ENCODE measurements at regions not wholly inside any gene's neighbourhood (a gene's known extent, or its start where the extent isn't known, plus 50 kb on each side); places are given as distances from the start of the nearest gene placed in this dataset.

GRCh38 chr16:16790597-16790996 is 411.7 kb downstream of the NPIPA7 start:
- Histone ChIP-seq H3K36me3 (ENCODE audit: control insufficient read depth in 2 of 2, insufficient read depth in 1 of 2, low read length in 2 of 2) (no peaks in the 10 kb centered on the region), H3K27ac (ENCODE audit: extremely low read depth, low read depth, low read length) (no peak overlapping the region), H3K4me3 (ENCODE audit: low read depth, low read length) (no peak overlapping the region), H3K9me3 (ENCODE audit: control insufficient read depth, insufficient read depth, low read depth, low read length) (no peaks in the 10 kb centered on the region), H3K4me1 (ENCODE audit: control insufficient read depth, insufficient read depth, low read length) (no peaks in the 10 kb centered on the region)
- CTCF ChIA-PET: interaction anchor here (0.5 kb wide), 1 partner anchor 122 kb away, joined by 3 read pairs; no protein-coding TSS in a partner anchor
- POLR2A ChIA-PET: no interaction called here
- TF ChIP-seq ZNF121 (tag by site-specific recombination; IDR thresholded peaks at IDR 0.05) (no peak), ZSCAN4 (tag by site-specific recombination; IDR thresholded peaks at IDR 0.05) (no peak), ZBTB10 (tag by site-specific recombination; IDR thresholded peaks at IDR 0.05) (no peak), ZNF610 (tag by site-specific recombination; IDR thresholded peaks at IDR 0.05; ENCODE audit: borderline replicate concordance) (no peak), ZNF510 (tag by site-specific recombination; IDR thresholded peaks at IDR 0.05; ENCODE audit: insufficient replicate concordance) (no peak), ZNF639 (tag by site-specific recombination; IDR thresholded peaks at IDR 0.05) (no peak), ZNF530 (tag by site-specific recombination; IDR thresholded peaks at IDR 0.05; ENCODE audit: low read depth) (no peak), ZNF112 (tag by site-specific recombination; IDR thresholded peaks at IDR 0.05) (no peak), ZNF223 (tag by site-specific recombination; IDR thresholded peaks at IDR 0.05) (no peak)
- TF ChIP-seq, protein P1, sequence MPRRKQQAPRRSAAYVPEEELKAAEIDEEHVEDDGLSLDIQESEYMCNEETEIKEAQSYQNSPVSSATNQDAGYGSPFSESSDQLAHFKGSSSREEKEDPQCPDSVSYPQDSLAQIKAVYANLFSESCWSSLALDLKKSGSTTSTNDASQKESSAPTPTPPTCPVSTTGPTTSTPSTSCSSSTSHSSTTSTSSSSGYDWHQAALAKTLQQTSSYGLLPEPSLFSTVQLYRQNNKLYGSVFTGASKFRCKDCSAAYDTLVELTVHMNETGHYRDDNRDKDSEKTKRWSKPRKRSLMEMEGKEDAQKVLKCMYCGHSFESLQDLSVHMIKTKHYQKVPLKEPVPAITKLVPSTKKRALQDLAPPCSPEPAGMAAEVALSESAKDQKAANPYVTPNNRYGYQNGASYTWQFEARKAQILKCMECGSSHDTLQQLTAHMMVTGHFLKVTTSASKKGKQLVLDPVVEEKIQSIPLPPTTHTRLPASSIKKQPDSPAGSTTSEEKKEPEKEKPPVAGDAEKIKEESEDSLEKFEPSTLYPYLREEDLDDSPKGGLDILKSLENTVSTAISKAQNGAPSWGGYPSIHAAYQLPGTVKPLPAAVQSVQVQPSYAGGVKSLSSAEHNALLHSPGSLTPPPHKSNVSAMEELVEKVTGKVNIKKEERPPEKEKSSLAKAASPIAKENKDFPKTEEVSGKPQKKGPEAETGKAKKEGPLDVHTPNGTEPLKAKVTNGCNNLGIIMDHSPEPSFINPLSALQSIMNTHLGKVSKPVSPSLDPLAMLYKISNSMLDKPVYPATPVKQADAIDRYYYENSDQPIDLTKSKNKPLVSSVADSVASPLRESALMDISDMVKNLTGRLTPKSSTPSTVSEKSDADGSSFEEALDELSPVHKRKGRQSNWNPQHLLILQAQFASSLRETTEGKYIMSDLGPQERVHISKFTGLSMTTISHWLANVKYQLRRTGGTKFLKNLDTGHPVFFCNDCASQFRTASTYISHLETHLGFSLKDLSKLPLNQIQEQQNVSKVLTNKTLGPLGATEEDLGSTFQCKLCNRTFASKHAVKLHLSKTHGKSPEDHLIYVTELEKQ (tag by site-specific recombination; IDR thresholded peaks at IDR 0.05; ENCODE audit: borderline replicate concordance): no peak
- TF ChIP-seq, protein P2, sequence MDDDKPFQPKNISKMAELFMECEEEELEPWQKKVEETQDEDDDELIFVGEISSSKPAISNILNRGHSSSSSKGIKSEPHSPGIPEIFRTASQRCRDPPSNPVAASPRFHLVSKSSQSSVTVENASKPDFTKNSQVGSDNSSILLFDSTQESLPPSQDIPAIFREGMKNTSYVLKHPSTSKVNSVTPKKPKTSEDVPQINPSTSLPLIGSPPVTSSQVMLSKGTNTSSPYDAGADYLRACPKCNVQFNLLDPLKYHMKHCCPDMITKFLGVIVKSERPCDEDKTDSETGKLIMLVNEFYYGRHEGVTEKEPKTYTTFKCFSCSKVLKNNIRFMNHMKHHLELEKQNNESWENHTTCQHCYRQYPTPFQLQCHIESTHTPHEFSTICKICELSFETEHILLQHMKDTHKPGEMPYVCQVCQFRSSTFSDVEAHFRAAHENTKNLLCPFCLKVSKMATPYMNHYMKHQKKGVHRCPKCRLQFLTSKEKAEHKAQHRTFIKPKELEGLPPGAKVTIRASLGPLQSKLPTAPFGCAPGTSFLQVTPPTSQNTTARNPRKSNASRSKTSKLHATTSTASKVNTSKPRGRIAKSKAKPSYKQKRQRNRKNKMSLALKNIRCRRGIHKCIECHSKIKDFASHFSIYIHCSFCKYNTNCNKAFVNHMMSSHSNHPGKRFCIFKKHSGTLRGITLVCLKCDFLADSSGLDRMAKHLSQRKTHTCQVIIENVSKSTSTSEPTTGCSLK (tag by site-specific recombination; IDR thresholded peaks at IDR 0.05): no peak
- TF ChIP-seq, protein P3, sequence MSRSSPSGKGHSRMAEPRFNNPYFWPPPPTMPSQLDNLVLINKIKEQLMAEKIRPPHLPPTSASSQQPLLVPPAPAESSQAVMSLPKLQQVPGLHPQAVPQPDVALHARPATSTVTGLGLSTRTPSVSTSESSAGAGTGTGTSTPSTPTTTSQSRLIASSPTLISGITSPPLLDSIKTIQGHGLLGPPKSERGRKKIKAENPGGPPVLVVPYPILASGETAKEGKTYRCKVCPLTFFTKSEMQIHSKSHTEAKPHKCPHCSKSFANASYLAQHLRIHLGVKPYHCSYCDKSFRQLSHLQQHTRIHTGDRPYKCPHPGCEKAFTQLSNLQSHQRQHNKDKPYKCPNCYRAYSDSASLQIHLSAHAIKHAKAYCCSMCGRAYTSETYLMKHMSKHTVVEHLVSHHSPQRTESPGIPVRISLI (tag by site-specific recombination; IDR thresholded peaks at IDR 0.05): no peak

Data from HEK293 (cell line).